Effector memory CD4-positive, alpha-beta T cell (primary cell): ENCODE measurements at regions not wholly inside any gene's neighbourhood (a gene's known extent, or its start where the extent isn't known, plus 50 kb on each side); places are given as distances from the start of the nearest gene placed in this dataset.

Source experiments
- DNase-seq, 3 donors: peaks; one replicate each; pipeline ENCODE4 v3.0.0-alpha.2; 2020
- H3K27ac ChIP-seq: 2 replicates; pipeline ENCODE4 v1.7.0; 2013; ENCODE audit warnings: mild to moderate bottlenecking, low read length, moderate library complexity; ENCODE audit not compliant: insufficient read depth, poor library complexity, severe bottlenecking
- H3K27me3 ChIP-seq: replicated peaks from 2 replicates; pipeline ENCODE4 v1.7.0; 2013; ENCODE audit warnings: mild to moderate bottlenecking, low read length; ENCODE audit not compliant: insufficient read depth, control insufficient read depth, poor library complexity, severe bottlenecking
- H3K36me3 ChIP-seq: 2 replicates; pipeline ENCODE4 v1.7.0; 2013; ENCODE audit warnings: mild to moderate bottlenecking, low read length, moderate library complexity; ENCODE audit not compliant: control insufficient read depth, insufficient read depth
- H3K4me1 ChIP-seq: 2 replicates; pipeline ENCODE4 v1.7.0; 2013; ENCODE audit warnings: low read length, mild to moderate bottlenecking; ENCODE audit not compliant: control insufficient read depth, insufficient read depth, poor library complexity, severe bottlenecking
- H3K4me3 ChIP-seq: 2 replicates; pipeline ENCODE4 v1.7.0; 2013; ENCODE audit warnings: low read length, low read depth, mild to moderate bottlenecking; ENCODE audit not compliant: insufficient read depth, poor library complexity, severe bottlenecking
- H3K9me3 ChIP-seq: 2 replicates; pipeline ENCODE4 v1.7.0; 2013; ENCODE audit warnings: mild to moderate bottlenecking, low read length, moderate library complexity; ENCODE audit not compliant: control insufficient read depth

DNA sequence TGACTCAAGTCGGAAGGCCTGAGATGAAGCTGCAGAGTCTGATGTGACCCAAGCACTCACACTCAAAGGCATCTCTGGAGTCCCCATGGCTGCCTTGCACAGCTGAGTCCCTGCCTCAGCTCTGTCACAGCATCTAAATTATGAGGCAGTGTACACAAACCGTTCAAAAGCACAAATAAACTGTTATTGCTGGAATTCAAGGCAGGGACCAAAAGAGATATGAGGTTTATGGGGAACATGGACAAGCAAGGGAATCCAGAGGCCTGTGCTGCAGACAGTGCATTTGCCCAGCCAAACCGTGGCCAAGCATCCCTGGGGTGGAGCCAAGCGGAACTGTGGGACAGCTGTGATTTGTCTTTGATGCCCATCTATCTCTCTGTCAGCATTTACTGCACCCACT is 91.3 kb downstream of the RPS29 start:
- Histone ChIP-seq H3K9me3 (no peaks in the 10 kb centered on the region), H3K27ac (no peak overlapping the region), H3K27me3 (peaks cover 3% of the 10 kb centered on the region), H3K36me3 (no peaks in the 10 kb centered on the region), H3K4me1 (no peaks in the 10 kb centered on the region), H3K4me3 (no peak overlapping the region)
- DNase-seq: no peak

- H3K4me1 ChIP-seq: no peaks in the 10 kb centered on the region
- H3K4me3 ChIP-seq: no peak overlapping the region
- H3K27ac ChIP-seq: no peak overlapping the region
- peaks cover 3% of the 10 kb centered on the region for H3K27me3 ChIP-seq
- no peak for DNase-seq
- no peaks in the 10 kb centered on the region for H3K36me3 ChIP-seq
- no peaks in the 10 kb centered on the region for H3K9me3 ChIP-seq
Observed at GRCh38 chr14:49493557-49493956, 92.6 kb downstream of the RPS29 start.

GRCh38 chr14:49492151-49492550 is 94.0 kb downstream of the RPS29 start:
- DNase-seq: no peak
- H3K4me3 ChIP-seq: no peak overlapping the region

DNA sequence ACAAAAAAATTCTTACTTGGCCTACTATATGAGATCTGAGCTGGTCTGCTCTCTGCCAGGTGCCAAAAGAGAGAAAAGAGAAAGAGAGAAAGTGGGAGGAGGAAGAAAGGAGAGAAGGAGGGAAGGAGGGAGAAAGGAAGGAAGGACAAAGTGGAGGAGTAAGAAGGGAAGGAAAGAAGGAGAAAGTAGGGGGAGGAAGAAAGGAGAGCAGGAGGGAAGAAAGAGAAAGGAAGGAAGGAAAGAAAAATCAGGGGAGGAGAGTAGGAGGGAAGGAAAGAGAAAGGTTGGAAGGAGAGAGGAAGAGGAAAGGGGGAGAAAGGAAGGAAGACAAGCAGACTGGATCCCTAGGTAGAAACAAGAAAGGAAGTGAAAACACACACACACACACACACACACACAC is 96.8 kb downstream of the RPS29 start:
- Histone ChIP-seq H3K4me3 (no peak overlapping the region), H3K36me3 (no peaks in the 10 kb centered on the region), H3K9me3 (no peaks in the 10 kb centered on the region), H3K27ac (no peak overlapping the region), H3K4me1 (no peaks in the 10 kb centered on the region), H3K27me3 (peaks cover 3% of the 10 kb centered on the region)
- no peak for DNase-seq

More at GRCh38 chr14:49492151-49492550, 94.0 kb downstream of the RPS29 start:
- Histone ChIP-seq H3K4me1 (no peaks in the 10 kb centered on the region), H3K27ac (no peak overlapping the region), H3K36me3 (no peaks in the 10 kb centered on the region), H3K9me3 (no peaks in the 10 kb centered on the region), H3K27me3 (peaks cover 3% of the 10 kb centered on the region)

DNA sequence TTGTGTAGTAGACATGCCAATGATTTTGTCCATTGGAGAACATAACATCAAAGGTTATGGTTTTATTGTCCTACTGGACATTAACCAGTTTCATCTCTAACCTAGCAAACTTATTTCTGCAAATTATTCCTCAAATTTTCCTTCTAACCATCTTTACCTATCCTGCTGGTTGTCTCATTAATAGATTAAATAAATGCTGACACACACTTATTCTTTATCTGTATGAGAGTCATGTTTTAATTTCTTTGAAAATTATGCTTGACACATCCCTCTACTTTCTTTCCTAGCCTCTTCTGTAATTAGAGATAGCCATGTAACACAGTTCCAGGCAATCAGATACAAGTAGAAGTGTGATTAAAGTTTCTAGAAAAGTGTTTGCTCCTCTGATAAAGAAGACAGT is 98.9 kb downstream of the RPS29 start:
- no peak for DNase-seq
- no peaks in the 10 kb centered on the region for H3K36me3 ChIP-seq
- H3K9me3 ChIP-seq: no peaks in the 10 kb centered on the region
- no peaks in the 10 kb centered on the region for H3K4me1 ChIP-seq
- H3K27ac ChIP-seq: no peak overlapping the region
- H3K27me3 ChIP-seq: peaks cover 2% of the 10 kb centered on the region
- no peak overlapping the region for H3K4me3 ChIP-seq

- Histone ChIP-seq H3K27me3 (no peaks in the 10 kb centered on the region), H3K4me3 (no peak overlapping the region), H3K36me3 (no peaks in the 10 kb centered on the region), H3K27ac (no peak overlapping the region), H3K4me1 (no peaks in the 10 kb centered on the region), H3K9me3 (no peaks in the 10 kb centered on the region)
- DNase-seq: no peak
Observed at GRCh38 chr14:49485290-49485689, 100.9 kb downstream of the RPS29 start.

DNA sequence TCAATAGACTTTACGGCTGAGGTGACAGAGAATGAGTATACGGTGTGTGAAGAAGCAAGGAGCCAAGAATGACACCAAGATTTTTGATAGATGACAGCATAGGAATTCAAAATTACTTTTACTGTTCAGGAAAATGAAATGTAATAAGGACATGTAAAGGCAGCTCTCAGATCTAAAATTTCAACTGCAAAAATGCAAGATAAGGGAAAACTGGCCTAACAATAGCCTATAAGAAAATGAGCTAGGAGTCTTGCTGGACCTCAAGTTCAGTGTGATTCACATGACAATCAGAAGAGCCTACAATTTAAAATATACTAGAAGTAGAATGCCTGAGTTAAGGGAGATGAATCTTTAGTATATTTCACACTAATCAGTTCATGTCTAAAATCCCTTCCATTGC is 102.0 kb downstream of the RPS29 start:
- H3K27ac ChIP-seq: no peak overlapping the region
- no peaks in the 10 kb centered on the region for H3K27me3 ChIP-seq

DNA sequence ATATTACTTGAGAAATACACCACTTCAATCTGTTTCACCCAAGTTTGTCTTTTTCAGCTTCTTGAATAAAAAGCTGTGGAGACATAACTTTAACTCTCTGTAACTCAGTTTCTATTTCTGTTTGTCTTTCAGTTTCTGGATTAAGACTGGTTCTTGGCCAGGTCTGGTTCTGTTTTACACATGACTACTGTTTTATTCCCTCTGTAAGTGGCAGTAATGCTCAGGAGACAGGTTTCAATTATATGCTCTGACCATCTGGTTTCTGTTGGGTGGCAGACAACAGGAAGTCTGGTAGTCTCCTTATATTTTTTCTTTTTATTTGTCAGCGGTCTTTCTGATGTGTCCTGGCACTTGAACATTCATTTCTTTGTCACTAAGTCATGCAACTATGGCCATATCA is 102.9 kb downstream of the RPS29 start:
- no peak for DNase-seq
- H3K4me1 ChIP-seq: no peaks in the 10 kb centered on the region
- no peak overlapping the region for H3K4me3 ChIP-seq
- H3K27ac ChIP-seq: no peak overlapping the region
- no peaks in the 10 kb centered on the region for H3K9me3 ChIP-seq
- H3K27me3 ChIP-seq: no peaks in the 10 kb centered on the region
- H3K36me3 ChIP-seq: no peaks in the 10 kb centered on the region

More for the DNA sequence above, 102.0 kb downstream of the RPS29 start:
- Histone ChIP-seq H3K4me1 (no peaks in the 10 kb centered on the region), H3K36me3 (no peaks in the 10 kb centered on the region), H3K9me3 (no peaks in the 10 kb centered on the region), H3K4me3 (no peak overlapping the region)
- DNase-seq: no peak

- Histone ChIP-seq H3K27ac (no peak overlapping the region), H3K27me3 (no peaks in the 10 kb centered on the region), H3K9me3 (no peaks in the 10 kb centered on the region), H3K4me1 (no peaks in the 10 kb centered on the region), H3K36me3 (no peaks in the 10 kb centered on the region), H3K4me3 (no peak overlapping the region)
- DNase-seq: no peak
Observed at GRCh38 chr14:49480979-49481498, 105.1 kb downstream of the RPS29 start.

DNA sequence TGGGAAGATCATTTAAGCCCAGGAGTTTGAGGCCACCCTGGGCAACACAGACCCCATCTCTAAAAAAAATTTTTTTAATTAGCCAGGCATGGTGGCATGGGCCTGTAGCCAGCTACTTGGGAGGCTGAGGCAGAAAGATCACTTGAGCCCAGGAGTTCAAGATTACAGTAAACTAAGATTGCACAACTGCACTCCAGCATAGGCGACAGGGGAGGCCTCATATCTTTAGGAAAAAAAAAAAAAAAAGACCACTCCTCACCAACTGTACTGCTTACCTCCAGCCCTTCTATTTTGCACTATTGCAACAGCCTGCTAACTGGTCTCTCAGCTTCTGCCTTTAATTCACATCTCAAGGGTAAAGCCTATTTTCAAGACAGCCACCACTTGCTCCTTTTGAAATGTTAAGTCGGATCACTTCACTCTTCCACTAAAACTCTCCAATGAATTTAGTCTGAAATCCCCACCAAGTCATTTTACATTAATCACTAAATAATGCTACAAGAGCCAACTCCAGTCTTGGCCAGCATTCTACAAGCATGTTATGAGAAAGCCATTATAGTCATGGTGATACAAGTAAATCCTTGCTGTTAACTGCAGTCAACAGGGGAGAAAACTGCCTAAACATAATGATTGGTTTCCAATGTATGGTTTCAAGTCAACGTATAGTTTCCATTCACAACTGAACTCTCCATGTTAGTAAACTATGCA is 106.0 kb downstream of the RPS29 start:
- Histone ChIP-seq H3K36me3 (no peaks in the 10 kb centered on the region), H3K4me3 (no peak overlapping the region), H3K27me3 (no peaks in the 10 kb centered on the region), H3K4me1 (no peaks in the 10 kb centered on the region), H3K9me3 (no peaks in the 10 kb centered on the region), H3K27ac (no peak overlapping the region)
- DNase-seq: no peak
